Forelimb muscle (tissue), 1 donor: ENCODE measurements at regions not wholly inside any gene's neighbourhood (a gene's known extent, or its start where the extent isn't known, plus 50 kb on each side); places are given as distances from the start of the nearest gene placed in this dataset.

Source experiments
- DNase-seq: peaks from one replicate; pipeline ENCODE4 v3.0.0-alpha.2; 2013; ENCODE audit warnings: low read depth

DNA sequence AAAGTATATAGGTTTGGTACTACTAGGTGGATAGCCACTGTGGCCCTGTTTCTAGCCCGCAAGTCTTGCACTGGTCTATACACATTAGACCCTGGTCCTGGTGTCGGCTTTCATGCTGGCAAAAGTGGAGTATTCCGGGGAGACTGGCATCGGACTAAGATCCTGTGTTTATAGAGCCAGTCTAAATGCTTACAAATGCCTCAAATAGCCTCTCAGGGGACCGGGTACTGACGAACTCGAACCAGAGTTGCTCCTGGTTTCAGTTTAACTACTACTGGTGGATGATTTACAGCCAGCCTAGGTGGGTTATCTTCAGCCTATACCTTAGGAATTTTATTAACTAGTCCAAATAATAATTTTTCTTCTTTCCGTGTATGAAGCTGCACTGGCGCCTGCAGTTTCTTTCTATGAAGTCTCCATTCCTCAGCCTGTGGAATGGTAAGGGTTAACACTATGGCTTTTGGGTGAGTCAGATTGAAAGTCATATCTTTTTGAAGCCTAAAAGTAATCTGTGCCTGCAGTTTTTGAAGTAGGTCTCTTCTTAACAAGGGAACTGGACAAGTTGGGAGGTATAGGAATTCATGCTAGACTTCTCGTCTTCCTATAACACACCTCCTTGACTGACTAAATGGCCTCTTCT lies 51.3 kb downstream of the OR10H4 start:
- DNase-seq = no peak

DNA sequence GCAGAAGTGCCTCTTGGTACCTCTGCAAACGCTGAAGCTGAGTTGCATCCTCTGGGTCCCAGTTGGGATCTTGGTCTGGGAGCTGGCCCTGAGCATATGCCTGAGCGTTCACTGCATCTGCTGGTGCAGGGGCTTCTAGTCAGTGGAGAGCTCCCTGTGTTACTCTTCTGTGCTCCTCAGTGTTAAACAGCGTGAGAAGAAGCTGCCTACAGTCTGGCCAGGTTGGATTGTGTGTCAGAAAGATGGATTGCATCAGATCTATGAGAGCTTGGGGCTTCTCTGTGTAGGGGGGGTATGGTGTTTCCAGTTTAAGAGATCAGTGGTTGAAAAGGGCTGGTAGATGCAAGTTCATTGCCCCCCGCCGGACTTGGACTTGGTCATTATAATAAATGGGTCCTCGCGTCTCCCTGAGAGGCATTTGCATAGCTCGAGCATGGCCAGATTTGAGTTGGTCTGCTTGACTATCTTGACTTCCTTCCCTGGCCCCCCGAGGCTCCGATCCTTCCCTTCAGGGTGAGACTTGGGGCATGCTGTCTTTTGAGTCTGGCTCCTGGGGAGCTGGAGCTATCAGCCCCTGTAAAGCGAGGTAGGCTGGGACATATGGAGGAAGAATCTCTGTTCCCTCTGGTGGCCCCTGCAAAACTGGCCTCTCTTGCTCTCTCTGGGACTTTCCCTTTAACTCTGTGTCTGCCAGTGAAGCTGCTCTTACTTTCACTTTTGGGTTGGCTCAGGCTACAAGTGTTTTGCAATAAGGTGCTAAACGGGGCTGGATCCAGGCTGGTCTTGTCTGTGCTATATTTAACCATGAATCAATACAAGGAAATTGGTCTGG lies 52.9 kb downstream of the OR10H4 start:
- DNase-seq = peak; percentile 16

DNA sequence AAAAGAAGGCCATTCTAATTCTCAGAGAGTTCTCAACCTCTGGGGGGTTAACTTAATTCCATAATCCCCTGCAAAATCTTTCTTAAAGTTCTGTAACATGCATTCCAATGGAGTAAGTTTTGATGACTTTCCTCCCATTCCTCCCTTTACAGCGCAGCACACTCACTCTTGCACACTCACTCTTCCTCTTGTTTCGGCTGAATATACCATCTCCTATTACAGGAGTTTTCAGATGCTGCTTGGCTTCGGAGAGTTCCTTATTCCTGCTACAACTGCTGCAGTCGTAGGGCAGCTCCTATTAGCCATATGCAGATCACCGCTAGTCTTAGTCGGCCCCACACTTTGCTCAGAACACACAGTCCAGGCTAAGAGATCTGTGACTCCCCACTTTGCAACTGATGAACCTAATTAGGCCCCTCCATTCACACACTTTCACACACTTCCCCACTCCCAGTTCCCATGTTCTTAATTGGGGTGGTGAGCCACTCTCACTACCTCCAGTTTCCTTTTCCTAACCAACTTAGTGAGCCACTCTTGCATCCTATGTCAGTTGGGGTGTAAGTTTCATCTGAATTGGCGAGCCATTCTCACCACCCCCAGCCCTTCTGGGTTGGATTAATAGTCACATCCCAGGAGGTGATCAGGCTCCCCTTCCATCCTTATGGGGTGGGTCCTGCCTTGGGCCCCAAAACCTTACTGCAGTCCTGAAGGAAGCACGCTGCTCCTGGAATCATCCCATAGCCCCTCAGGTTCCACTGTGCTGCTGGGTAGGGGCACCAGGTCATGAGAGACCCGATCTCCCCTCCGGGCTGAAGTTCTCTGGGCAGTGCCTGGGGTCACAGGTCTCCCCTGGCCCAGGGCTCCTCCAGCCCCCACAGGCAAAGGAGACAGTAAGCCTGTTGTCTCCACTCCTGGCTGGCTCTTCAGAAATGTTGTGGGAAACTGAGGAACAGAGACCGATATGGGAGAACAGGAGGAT lies 53.9 kb downstream of the OR10H4 start:
- DNase-seq = no peak

DNA sequence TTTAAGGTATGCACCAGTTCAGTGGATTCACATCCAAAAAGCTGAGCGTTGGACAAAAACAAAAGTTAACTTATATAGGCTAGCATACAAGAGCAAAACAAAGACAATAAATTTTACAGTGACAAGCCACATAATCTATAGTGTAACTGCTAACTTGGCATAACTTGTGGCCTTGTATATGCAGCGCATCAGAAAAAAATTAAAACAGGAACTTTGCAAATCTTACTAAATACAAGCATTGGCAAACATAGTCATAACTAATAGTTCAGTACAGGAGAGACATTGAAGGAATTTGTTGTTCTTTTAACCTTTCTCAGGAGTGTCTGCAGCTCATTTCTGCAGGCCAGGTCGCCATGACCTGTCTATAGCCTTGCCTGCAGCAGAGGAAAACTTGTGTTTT lies 54.6 kb downstream of the OR10H4 start:
- DNase-seq = no peak

DNA sequence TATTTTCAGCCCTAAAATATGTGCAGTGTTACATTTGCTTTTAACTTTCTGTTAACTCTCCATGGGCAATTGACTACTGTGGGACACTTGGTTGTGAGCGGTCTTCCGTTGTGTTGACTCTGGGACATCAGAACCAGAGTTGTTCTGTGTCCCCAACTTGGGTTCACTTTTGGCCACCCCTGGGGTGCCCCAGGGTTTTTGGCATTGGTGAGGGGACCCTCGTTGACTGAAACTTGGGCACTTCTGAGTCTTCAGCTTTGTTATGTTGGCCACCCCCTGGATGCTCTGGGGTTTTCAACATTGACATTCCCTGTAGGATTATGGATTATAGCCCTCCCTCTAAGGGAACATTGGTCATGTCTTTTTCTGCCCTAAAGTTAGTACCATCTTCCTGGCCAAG lies 57.1 kb downstream of the OR10H4 start:
- no peak for DNase-seq

DNA sequence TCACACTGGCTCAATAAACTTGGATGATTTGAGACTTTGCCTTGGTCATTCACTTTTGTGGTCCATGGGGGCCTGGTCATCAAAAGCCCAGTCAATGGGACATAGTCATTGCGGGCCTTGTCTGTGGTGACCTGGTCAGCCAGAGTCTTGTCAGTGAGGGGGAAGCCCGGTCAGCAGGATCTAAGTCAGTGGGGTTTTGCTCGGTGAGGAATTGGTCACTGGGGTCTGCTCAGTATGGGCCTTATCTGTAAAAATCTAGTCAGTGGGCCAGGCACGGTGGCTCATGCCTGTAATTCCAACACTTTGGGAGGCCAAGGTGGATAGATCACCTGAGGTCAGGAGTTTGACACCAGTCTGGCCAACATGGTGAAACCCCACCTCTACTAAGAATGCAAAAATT lies 63.7 kb upstream of the TPM4 start:
- no peak for DNase-seq

DNA sequence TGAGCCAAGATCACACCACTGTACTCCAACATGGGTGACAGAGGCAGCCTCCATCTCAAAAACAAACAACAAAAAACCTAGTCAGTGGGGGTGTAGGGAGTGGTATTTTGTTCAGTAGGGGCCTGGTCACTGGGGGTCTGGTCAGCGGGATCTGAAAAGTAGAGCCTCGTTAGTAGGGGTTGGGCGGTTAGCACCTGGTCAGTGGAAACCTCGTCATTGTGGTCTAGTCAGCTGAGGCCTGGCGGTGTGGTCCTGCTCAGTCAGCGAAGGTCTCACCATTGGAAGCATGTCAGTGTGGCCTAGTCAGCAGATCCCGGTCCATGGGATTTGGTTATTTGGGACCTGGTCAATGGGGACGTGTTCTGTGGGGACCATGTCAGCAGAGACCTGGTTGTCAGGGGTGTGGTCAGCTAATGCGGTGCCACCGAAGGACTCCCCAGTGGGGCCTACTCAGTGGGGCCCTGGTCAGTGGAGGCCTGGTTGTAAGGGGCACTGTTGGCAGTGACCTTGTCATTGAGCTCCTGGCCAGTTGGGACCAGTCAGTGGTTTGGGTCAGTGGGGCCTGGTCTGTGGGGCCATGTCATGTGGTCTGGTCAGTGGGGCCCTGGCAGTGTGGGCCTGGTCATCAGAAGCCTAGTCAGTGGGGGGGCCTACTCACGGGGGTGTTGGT lies 63.0 kb upstream of the TPM4 start:
- no peak for DNase-seq

DNA sequence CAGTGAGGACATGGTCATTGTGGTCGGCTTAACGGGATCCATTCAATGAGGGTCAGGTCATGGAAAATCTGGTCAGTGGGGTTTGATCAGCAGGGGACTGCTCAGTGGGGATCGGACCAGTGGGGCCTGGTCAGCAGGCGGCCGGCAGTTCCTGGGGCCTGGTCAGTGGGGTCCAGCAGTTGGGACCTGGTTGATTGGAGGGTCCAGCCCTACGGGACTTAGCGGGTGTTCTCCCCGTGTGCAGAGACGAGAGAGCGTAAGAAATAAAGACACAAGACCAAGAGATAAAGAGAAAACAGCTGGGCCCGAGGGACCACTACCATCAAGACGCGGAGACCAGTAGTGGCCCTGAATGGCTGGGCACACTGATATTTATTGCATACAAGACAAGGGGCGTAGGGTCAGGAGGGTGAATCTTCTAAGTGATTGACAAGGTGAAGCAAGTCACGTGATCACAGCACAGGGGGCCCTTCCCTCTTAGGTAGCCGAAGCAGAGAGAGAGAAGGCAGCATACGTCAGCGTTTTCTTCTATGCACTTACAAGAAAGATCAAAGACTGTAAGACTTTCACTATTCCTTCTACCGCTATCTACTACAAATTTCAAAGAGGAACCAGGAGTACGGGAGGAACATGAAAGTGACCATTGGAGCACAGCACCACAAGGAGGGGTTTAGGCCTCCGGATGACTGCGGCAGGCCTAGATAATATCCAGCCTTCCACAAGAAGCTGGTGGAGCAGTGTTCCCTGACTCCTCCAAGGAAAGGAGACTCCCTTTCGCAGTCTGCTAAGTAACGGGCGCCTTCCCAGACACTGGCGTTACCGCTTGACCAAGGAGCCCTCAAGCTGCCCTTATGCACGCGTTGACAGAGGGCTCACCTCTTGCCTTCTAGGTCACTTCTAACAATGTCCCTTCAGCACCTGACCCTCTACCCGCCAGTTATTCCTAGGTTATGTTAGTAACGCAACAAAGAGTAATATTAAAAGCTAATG lies 62.1 kb upstream of the TPM4 start:
- DNase-seq = no peak

DNA sequence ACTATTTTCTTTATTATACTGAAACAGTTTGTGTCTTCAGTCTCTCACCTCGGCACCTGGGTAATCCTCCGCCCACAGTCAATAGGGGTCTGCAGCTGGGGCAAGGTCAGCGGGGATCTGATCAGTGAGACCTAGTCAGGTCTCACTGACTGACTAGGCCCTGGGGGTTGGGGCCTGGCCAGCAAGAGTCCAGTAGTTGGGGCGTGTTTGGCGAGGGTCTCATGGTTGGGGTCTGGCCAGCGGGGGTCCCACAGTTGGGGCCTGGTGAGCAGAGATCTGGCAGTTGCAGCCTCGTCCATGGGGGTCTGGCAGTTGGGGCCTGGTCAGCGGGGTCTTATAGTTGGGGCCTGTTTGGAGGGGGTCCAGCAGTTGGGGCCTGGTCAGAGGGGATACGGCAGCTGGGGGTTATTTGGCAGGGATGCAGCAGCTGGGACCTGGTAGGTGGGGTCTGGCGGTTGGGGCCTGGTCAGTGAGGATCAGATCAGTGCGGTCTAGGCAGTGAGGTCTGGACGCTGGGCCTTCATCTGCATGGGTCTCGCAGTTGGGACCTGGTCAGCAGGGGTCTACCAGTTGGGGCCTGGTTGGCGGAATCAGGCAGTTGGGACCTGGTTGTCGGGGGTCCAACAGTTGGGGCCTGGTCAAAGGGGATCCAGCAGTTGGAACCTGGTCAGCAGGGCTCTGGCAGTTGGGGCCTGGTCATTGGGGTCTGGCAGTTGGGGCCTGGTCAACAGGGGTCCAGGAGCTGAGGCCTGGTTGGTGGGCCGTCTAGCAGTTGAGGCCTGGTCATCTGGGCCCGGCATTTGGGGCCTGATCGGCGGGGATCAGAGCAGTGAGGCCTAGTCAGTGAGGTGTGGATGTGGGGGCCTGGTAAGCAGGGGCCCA lies 61.1 kb upstream of the TPM4 start:
- DNase-seq = no peak

DNA sequence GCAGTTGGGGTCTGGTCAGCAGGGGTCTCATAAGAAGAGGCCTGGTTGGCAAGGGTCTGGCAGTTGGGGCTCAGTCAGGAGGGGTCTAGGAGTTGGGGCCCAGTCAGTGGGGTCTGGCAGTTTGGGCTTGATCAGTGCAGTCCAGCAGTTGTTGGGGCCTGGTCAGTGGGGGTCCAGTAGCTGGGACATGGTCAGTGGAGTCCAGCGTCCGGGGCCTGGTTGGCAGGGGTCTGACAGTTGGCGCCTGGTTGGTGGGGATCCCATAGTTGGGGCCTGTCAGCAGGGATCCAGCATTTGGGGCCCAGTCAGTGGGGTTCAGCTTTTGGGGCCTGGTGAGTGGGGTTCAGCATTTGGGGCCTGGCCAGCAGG lies 60.5 kb upstream of the TPM4 start:
- no peak for DNase-seq

DNA sequence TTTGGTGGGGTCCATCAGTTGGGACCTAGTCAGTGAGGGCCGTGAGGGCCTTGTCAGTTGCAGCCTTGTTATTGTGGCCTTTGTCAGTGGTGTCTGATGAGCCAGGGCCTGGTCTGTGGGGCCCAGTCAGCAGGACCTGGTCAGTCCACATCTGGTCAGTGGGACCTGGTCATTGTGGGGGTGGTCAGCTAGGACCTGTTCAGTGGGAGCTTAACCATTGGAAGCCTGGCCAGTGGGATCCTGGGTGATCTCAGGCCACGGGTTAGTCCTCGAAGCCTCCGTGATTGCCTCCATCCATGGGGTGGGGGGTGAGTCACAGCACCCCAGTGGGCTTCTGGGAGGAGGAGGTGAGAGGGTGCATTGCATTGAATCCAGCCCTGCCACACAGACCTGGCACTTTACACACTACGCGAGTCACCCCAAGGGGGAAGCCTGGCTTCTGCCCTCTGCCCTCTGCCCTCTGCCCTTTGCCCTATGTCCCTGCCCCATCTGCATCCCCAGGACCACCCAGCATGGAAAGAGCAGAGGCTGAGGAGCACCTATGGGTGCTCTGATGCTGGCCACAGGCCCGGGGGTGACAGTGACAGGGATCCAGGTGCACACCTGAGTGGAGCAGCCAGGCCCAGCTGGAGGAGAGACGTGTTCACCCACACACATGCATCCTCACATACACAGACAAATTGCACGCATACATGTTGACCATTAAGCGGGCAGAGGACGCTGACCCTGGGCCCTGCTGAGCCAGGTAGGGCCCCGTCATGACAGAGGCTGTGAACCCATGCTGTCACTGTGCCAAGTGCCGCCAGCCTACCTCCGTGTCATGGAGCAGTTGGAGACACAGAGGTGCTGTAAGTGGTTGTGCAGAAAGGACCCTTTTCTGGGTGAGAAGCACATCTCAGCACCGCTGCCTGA lies 59.8 kb upstream of the TPM4 start:
- DNase-seq = no peak

DNA sequence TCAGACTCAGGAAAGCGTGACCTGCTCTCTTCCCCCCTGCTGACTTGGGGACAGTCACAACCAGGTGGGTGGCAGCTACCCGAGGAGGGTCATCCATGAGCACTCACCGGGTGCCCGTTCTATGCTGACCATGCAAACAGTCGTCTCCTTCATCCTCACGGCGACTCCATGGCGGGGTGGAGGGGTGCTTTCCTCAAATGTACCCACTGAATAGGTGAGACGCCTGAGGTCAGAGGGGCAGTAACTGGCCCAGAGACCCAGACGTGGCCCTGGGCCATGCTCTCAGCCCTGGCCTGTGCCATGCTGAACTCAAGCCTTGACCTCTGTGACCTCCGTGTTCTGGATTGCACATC lies 59.2 kb upstream of the TPM4 start:
- DNase-seq = no peak

DNA sequence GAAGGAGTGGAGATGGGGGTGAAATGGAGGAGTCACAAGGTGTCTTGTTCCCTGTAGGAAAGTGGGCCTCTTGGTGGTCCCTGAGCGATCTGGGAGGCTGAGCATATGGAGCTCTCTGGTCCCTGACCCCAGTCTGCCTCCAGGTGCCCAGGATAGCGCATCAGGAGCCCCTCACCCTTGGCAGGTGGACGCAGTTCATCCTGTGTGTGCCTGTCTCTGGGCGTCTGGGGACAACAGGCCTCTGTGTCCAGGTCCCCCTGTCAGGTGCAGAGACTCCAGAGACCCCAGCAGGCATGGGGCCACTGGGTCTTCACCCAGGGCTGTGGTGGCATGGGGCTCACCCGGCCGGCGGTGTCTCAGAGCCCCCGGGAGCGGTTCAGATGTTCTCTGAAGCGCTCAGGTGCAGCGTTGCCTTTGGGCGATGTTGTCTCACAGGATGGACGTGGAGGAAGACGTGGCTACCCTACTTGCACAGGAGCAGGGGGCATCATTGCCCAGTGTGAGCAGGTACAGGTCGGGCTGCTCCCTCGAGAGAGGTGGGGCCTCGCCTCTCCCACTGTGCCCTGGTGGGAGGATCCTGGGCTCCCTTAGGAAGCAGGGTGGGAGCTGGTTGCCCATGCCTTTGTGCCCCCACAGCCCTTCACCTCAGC lies 58.1 kb upstream of the TPM4 start:
- no peak for DNase-seq

DNA sequence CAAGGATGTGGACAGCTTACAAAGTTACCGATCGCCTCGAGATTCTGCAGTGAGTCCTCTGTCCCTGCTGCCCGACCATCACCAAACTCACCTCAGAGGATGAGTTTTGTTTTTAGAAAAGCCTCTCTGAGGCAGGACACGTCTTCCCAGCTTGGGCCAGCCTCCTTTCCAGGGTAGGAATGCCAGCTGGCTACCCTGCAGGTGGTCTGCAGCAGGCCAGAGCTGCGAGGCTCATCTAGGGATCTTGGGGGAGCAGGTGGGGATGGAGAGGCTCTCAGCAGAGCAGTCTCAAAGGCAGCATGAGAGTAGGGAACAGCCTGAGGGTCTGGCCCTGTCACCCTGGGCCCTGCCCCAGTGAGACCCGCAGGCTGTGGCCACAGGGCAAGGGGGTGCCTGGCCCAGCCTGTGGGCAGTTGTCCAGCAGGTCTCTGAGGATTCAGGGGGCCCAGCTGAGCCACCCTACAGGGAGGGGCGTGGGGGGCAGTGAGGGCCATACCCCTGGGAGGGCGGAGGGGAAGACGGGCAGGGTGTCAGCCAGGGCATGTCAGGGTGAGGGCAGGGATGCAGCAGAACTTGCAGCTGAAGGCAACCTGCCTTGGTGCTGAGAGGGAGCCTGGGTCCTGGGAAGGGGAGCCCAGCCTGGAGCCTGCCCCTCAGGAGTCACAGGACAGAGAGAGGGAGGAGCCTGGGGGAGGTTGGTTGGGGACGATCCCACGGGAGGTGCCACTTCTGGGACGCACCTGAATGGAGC lies 57.3 kb upstream of the TPM4 start:
- no peak for DNase-seq

DNA sequence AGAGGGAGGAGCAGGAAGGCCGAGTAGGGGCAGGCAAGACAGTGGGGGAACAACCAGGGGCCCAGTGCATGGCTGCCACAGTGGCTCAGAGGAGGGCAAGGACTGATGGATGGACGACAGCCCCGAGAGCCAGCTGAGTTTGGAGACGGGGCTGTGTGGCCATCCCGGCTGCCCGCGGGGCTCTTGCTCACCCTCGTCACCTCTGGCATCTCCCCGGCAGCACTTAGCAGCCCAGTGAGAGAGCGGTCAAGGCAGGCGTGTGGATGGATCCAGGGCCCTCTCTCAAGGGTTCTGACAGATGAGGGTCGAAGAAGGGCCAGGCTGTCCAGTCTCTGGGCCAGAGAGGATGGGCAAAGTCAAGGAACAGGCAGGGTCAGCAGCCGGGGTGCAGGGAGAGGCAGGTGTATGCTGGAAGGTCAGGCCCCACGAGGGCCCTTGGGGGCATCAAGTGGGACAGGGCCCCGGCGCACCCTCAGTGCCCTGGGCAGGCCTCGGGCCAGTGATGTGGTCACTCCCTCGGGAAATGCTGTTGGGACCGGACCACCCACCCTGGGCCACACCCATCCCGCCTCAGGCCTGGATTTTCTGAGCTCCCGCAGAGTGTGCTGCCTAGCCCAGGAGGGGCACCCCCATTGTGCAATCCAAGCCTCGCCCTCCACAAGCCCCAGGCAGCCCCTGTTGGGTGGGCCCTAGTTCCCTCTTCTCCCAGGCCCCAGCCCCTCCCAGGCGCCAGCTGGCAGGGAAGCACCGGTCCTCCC lies 56.4 kb upstream of the TPM4 start:
- DNase-seq = no peak

DNA sequence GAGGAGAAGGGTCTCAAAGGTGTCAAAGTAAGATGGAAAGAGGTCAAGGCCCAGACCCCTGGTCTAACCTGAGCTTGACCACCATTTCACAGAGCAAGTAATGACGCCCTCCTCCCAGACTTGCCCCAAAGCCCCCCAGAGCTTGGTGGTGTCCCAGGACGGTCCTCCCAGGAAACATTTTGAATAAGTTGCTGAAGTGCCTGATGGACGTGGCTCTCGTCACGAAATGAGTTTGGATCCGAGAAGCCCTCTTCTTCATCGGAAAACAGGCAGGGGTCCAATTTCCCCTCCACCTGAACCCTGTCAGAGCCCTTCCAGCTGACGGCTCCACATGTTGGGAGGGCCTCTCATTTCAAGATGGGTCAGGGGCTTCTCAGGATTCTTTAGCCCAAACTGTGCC lies 54.5 kb upstream of the TPM4 start:
- DNase-seq = no peak

DNA sequence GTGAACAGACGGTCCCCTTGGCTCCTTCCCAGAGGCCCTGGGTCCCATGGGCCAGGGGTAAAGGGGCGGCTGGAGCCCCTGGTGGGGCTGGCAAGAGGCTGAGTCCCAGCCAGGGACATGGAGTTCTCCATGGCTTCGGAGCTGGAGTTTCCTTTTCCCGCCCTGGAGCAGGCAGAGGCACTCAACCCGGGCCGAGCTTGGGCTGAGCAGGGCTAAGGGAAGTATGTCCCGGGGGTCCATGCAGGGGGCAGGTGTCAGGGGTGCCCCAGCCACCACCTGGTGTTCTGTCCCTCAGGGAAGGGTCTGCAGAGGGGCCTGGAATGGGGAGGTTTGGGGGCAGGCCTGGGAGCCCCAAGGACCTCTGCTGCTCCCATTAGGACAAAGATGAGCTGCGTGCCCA lies 54.0 kb upstream of the TPM4 start:
- no peak for DNase-seq
